ENCODE measurements at regions not wholly inside any gene's neighbourhood (a gene's known extent, or its start where the extent isn't known, plus 50 kb on each side); places are given as distances from the start of the nearest gene placed in this dataset.

- DNase-seq = no peak
These were observed 148.5 kb downstream of the NOL4 start for GRCh38 chr18:34075963-34076860.

DNA sequence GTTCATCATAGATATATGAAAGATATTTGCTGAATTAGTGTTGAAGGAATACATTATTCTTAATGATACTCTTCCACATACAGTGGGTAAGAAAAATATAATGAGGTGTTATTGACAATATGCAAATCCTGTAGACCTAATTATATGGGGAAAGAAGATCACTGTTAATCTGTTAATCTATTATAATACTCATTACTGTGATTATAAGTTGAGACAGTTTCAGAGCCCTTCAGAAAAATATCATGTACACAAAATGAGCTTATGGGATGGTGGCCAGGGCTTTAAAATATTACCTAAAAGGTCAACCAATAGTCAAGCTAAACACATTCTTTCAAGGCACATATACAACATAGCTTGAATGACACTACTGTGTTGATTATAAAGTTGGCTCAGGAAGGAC is 163.5 kb downstream of the NOL4 start:
- DNase-seq = no peak

GRCh38 chr18:34055227-34055626 is 169.5 kb downstream of the NOL4 start:
- no peak for DNase-seq

GRCh38 chr18:34050661-34051060 is 174.1 kb downstream of the NOL4 start:
- no peak for DNase-seq

DNA sequence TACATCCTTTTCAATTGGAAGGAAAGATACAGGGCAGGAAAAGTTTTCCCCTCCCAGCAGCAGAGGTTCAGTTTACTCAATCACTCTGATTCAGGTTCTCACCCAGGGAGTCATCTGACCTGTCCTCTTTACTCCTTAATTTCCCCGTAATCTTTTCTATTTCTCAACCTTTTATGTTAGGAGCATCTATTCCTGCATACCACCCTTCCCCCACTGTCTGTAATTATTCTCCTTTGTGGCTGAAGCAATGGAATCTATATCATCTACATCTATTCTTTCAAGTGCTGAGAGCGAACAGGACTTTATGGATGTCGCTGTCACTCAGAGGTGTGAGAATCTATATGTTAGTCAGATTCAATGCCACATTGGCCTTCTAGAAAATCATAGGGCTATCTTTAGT is 175.2 kb downstream of the NOL4 start:
- DNase-seq = no peak

DNA sequence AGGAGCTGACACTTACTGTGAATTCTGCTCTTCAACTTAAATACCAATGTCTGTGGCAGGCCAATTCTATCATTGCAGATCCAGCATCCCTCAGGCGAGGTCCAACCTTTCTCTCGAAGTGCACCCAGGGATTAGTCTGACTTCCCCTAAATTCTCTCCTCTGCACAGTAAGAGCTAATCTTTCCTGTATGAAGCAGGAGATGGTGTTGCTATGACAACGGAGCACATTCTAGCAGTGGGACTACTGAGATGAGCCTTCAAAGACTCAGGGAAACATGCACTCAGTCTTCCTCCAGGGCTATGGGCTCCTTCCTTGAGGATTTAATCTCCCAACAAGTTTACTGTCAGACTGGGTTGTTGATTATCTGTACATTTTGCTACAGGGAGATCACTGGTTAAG is 176.3 kb downstream of the NOL4 start:
- DNase-seq = no peak

- no peak for DNase-seq
These were observed 182.1 kb downstream of the NOL4 start for GRCh38 chr18:34042423-34043146.

DNA sequence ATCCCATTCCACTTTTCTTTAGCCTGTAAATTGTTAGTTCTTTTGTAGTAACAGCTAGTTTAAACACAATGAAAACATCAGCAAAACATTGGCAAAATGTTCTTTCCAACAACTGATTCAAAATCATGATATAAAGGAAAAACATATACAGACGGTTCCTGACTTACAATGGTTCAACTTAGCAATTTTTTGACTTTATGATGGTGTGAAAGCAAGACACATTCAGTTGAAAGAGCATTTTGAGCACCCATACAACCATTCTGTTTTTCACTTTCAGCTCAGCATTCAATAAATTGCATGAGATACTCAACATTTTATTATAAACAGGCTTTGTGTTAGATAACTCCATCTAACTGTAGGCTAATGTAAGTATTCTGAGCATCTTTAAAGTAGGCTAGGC is 185.1 kb downstream of the NOL4 start:
- DNase-seq = no peak

DNA sequence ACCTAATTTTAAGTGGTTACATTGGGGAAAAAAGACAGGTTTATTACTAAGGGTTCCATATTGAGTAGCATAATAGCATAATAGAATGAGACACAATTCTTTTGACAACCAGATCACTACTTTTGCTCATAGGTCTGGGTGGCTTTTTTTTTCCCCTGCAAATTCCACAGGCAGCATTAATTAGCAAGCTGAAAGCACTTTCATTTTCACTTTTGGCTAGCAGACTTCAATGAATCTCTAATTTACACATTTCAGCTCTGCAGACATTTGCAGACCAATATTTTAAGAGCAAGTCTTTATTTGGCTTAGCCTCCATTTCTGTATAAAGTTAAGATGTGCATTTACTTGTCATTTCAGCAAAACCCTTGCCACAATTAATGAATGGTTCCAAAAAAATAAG is 185.5 kb downstream of the NOL4 start:
- no peak for DNase-seq

GRCh38 chr18:34038086-34038485 is 186.6 kb downstream of the NOL4 start:
- no peak for DNase-seq

- no peak for DNase-seq
These were observed 190.7 kb downstream of the NOL4 start for GRCh38 chr18:34033968-34034367.

DNA sequence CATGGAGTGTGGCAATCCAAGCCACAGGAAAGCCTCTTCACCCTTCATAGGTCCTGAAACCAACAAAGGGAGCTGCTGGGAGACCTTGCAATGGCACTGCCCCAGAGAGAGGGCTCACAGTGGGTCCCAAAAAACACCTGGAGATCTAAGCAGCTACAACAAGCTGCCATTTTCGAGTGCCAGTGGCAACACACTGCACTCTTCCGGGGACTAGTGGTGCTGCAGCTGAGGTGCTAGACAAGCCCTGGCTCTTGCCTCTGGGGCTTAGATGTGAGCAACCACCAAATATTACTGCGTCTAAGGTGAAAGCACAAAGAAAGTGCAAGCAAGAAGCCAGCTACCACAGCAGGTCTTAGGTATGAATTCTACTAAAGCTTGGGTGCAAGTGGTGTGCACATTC is 192.9 kb downstream of the NOL4 start:
- DNase-seq = no peak

DNA sequence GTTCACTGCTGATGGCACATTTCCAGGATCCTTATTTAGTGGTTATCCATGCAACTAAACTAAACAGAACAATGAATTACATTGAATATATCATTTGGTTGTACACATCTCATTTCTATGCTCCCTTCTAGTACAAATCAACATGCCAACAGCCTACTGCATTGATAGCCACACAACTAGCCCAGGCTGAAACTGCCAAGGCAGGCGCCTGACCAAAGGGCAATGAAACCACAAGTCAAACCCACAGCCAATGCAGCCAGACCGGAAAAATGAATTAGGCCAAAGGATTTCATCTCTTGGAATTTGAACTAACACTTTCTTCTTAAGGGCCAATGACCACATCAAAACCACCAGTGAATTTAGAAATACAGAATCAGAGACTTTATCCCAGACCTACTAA is 196.4 kb downstream of the NOL4 start:
- no peak for DNase-seq

DNA sequence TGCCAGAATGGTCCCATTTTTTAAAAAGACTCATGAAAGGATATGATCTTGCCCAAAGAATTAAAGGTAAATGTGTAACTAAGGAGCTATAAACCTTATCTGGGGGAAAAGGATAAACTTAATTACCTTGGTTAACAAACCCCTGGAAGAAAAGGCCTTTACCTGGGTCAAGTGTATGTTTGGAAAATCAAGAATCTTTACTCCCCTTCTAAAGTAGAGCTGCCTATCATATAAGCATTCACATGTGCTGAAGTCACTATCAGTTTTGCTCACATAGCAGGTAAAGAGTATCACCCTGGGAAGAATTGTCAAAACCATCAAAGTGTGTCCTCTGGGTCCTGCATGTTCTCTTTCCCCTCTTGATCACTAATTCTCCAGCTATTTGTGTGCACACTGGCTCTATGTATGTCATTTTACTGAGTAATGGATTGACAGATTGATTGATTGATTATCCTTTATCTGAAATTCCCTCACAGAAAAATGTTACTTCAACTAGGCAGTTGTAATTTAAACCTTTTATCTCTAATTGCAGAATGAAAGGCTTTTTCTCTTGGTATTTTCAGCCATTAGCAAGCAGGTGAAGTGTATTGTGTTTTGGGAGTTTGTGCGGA is 199.4 kb downstream of the NOL4 start:
- no peak for DNase-seq

DNA sequence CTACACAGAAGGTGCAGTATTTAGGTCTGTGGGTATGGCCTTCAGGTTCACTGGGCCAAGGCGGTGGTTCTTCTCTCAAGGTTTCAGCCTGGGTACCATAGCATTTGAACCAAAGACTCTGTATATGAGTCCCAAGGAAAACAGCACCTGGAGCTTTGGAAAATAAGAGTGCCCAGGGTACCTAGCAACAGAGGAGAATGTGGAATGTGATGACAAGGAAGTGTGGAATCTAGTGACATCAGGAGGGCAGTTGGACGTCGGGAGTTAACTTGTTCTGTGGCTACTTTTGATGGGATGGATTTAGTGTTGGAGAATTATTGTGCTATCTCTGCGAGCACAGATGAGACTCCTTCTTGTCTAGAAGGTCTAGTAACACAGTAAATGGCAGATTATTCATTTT is 201.2 kb downstream of the NOL4 start:
- no peak for DNase-seq

- DNase-seq = no peak
These were observed 206.4 kb downstream of the NOL4 start for GRCh38 chr18:34018336-34018735.

DNA sequence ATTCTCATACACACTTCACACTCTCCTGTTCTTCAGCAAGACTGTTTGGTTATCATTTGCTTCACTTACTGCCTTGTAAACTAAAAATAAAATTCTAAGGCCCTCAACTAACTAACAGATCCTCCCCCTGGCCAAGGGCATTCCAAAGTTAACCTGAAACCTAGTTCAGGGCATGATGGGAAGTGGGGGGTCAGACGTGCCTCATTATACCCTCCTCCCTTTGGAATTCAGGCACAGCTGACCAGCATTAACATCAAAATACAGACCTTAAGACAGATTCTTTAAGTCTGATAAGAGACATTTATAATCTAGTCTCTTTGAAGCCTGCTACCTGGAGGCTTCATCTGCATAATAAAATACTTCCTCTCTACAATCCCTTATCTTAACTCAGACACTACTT is 221.0 kb downstream of the NOL4 start:
- no peak for DNase-seq

GRCh38 chr18:34002130-34002529 is 222.6 kb downstream of the NOL4 start:
- DNase-seq = no peak

DNA sequence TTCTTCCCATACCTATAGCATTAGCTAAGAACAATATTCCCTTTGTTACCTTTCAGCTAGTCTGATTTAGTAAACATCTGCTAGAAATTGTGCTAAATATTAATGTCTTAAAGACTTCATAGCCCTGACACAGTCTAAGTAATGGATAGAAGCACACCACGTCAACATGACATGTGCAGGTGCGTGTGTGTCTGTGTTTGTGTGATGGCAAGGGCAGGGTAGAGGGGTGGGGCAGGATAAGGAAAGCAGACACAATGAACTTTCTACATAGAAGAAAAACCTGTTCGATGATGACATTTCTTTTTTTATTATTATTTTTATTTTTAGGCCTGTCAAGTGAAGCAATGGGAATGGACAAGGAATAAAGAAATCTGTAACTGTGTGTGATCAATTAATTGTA is 223.3 kb downstream of the NOL4 start:
- DNase-seq = no peak

DNA sequence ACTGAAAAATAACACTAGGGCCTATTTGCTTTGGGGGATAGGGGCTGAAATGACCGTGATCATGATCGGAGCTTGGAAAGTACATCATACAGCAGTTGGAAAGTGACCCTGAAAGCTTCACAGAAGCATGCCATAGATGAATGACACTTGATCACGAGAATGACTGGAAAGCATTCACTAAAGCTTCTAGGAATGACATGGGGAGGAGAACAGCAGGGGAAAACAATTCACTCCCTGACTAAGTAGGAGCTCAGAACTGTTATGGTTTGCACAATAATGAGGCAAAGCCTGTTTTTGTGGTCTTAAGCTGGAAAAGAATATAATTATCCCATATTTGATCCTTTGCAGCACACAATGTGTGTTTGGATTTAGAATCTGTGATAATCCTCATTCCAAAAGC is 237.5 kb downstream of the NOL4 start:
- DNase-seq = no peak

GRCh38 chr18:33983126-33983525 is 241.6 kb downstream of the NOL4 start:
- no peak for DNase-seq

DNA sequence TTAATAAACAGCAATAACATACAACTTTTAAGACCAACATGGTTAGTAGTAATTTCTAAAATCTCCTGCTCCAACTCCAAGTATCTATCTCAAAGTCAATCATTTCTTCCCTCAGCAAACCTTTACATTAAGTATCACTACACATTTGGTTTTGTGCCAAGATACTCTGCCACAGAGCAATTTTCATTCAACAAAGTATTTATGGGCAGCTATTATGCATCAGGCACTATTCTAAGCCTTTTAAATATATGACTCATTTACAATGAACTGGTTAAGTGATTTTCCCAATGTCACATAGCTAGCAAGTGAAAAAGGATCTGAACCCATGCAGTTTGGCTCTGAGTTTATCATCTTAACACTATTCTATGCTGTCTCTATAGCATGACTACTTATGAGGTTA is 264.3 kb downstream of the NOL4 start:
- no peak for DNase-seq

GRCh38 chr18:33959609-33960008 is 265.1 kb downstream of the NOL4 start:
- no peak for DNase-seq

- no peak for DNase-seq
These were observed 267.0 kb downstream of the NOL4 start for GRCh38 chr18:33957707-33958106.
